Suprapubic skin (tissue), 4 donors: ENCODE measurements at regions not wholly inside any gene's neighbourhood (a gene's known extent, or its start where the extent isn't known, plus 50 kb on each side); places are given as distances from the start of the nearest gene placed in this dataset.

Experiments
- CTCF ChIP-seq, 2 donors: fragments of 200-600 bp in 1 of 2; fragments of 450-650 bp in 1 of 2; sonication (generic) in 1 of 2; IDR thresholded peaks; one replicate each; pipeline ENCODE4 v1.5.1; 2016 to 2019; ENCODE audit warnings: antibody characterized with exemption in 2 of 2, mild to moderate bottlenecking in 1 of 2, moderate library complexity in 1 of 2
- POLR2A ChIP-seq, 2 donors: fragments of 450-650 bp; IDR thresholded peaks; one replicate each; pipeline ENCODE4 v1.6.1; 2017; ENCODE audit warnings: antibody characterized with exemption in 2 of 2, mild to moderate bottlenecking in 2 of 2, moderate library complexity in 2 of 2
- POLR2AphosphoS5 ChIP-seq, 3 donors: sonication (generic); formaldehyde crosslinking; IDR thresholded peaks; one replicate each; pipeline ENCODE4 v1.6.1; 2017; ENCODE audit warnings: antibody characterized with exemption in 3 of 3

DNA sequence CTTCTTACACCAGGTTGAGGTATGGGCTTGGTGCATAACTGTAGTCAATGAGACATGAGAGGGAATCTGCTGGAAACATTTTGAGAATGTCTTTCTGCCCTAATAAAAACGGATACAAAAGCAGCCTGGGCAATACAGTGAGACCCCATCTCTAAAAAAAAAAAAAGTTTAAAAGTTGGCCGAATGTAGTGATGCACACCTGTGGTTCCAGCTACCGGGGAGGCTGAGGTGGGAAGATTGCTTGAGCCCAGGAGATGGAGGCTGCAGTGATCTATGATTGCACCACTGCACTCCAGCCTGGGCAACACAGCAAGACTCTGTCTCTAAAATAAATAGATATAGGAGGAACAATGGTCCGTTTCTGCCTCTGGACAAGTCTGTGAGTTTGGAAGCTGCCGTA is 81.5 kb upstream of the FAM171A1 start:
- no peak for TF ChIP-seq POLR2A (IDR thresholded peaks at IDR 0.05)
- no peak for TF ChIP-seq CTCF (IDR thresholded peaks at IDR 0.05)
- no peak for TF ChIP-seq POLR2AphosphoS5 (IDR thresholded peaks at IDR 0.05)
